IPS DF 6.9 (cell line): ENCODE measurements at regions not wholly inside any gene's neighbourhood (a gene's known extent, or its start where the extent isn't known, plus 50 kb on each side); places are given as distances from the start of the nearest gene placed in this dataset.
"Not testable (repeated sequence)": the region's sequence is repeated elsewhere in the genome, so short reads cannot be mapped to it uniquely, and the experiment has no call there.

Experiments used
- DNase-seq: peaks from one replicate; pipeline ENCODE4 v3.0.0-alpha.2; 2013; ENCODE audit warnings: low read depth, low spot score
- H3K27ac ChIP-seq: one replicate; pipeline ENCODE4 v1.5.1; 2013; ENCODE audit warnings: low read length, control low read depth
- H3K27me3 ChIP-seq: 2 replicates; pipeline ENCODE4 v1.6.1; 2013; ENCODE audit warnings: mild to moderate bottlenecking, low read length; ENCODE audit not compliant: control insufficient read depth, insufficient read depth
- H3K36me3 ChIP-seq: 2 replicates; pipeline ENCODE4 v1.6.1; 2013; ENCODE audit warnings: low read length; ENCODE audit not compliant: control insufficient read depth, insufficient read depth
- H3K4me1 ChIP-seq: 2 replicates; pipeline ENCODE4 v1.6.1; 2013; ENCODE audit warnings: low read length; ENCODE audit not compliant: control insufficient read depth, insufficient read depth
- H3K4me3 ChIP-seq: 2 replicates; pipeline ENCODE4 v1.5.1; 2013; ENCODE audit warnings: mild to moderate bottlenecking, low read length
- H3K9me3 ChIP-seq: 2 replicates; pipeline ENCODE4 v1.6.1; 2013; ENCODE audit warnings: low read length, inconsistent platforms; ENCODE audit not compliant: control insufficient read depth, insufficient read depth
- WGBS: extraction: QIAGEN DNeasy Blood & Tissue Kit; methylation state at CpG from one replicate; pipeline ENCODE4 v1.1.7; 2013; ENCODE audit warnings: mixed read lengths, missing lambda C conversion rate; ENCODE audit not compliant: insufficient read length, insufficient coverage; 5-methylcytosine and 5-hydroxymethylcytosine counted together

DNA sequence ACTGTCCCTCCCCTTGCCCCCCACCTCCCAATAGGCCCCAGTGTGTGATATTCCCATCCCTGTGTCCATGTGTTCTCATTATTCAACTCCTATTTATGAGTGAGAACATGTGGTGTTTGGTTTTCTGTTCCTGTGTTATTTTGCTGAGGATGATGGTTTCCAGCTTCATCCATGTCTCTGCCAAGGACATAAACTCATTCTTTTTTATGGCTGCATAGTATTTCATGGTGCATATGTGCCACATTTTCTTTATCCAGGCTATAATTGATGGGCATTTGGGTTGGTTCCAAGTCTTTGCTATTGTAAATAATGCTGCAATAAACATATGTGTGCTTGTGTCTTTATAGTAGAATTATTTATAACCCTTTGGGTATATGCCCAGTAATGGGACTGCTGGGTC, 233.5 kb upstream of the MAF start:
- H3K27ac ChIP-seq, H3K4me3 ChIP-seq, H3K36me3 ChIP-seq, H3K9me3 ChIP-seq, H3K27me3 ChIP-seq, DNase-seq, H3K4me1 ChIP-seq: not testable (repeated sequence)

DNA sequence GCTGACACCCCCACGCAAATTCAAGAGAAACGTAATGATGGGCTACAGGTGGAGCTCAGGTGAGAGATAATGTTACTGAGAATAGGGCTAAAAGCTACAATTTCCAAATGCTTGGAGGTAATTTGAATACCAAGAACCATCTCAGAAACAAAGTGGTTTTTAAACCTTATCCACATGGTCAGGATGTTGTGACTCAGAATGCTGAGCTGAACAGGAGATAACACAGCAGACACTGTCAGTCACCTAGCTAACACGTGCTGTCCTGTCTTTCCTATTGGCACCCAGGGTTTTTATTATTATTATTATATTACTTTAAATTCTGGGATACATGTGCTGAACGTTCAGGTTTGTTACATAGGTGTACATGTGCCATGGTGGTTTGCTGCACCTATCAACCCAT, 233.0 kb upstream of the MAF start:
- Histone ChIP-seq H3K9me3 (no peaks in the 10 kb centered on the region), H3K4me3 (no peak overlapping the region), H3K27ac (no peak overlapping the region), H3K36me3 (no peaks in the 10 kb centered on the region), H3K27me3 (no peaks in the 10 kb centered on the region), H3K4me1 (no peaks in the 10 kb centered on the region)
- no peak for DNase-seq
- WGBS, result no CpG with 5 or more reads among the region's 4 CpGs

DNA sequence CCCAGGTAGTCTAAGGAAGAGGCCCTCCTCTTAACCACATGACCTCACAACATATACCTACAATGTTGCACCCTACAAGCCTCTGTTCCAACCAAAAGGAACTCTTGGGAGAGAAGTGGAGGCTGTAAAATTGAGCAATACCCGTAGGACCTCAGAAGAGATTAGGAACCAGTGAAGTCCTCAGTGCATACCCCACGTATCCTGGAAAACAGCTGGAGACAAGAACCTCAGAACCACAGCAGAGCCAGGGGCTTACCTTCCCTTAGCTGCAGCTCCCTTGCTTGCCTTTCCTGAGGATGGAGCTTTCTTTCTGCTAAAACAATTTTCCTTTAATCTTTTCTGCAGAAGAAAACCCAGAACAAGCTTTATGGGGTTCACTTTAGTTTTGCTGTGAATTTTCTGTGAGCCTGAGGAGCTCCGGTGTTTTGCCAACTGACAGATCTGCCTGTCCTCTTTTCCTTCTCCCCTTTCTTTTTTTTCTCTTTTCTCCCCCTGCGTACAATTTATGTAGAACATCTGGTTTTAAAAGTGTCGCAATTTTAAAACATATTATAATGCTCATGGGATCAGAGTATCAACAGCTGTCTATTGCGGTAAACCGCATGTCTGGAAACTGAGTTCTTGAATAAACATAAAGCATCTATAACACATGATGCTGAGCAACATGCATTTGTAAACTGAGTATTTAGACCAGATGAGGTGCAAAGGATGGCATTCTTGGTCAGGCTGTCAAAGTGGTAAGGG, 226.4 kb upstream of the MAF start:
- Histone ChIP-seq H3K27ac (no peak overlapping the region), H3K27me3 (no peaks in the 10 kb centered on the region), H3K36me3 (no peaks in the 10 kb centered on the region), H3K4me1 (no peaks in the 10 kb centered on the region), H3K9me3 (no peaks in the 10 kb centered on the region), H3K4me3 (no peak overlapping the region)
- no CpG with 5 or more reads among the region's 7 CpGs for WGBS
- DNase-seq, result no peak

DNA sequence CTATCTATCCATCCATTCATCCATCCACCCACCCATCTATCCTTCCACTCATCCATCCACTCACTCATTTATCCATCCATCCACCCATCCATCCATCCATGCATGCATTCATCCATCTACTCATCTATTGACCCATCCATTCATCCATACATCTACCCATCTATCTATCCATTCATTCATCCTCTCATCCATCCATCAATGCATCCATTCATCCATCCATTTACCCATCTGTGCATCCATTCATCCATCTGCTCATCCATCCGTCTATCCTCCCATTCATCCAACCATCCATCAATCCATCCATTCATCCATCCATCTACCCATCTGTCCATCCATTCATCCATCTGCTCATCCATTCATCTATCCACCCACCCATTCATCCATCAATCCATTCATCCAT, 224.5 kb upstream of the MAF start:
- no peak overlapping the region for H3K4me3 ChIP-seq
- H3K27ac ChIP-seq, result no peak overlapping the region
- WGBS, result 100% methylated on average over 1 of the region's 1 CpG
- DNase-seq, result no peak
- no peaks in the 10 kb centered on the region for H3K9me3 ChIP-seq
- H3K4me1 ChIP-seq, result no peaks in the 10 kb centered on the region
- no peaks in the 10 kb centered on the region for H3K36me3 ChIP-seq
- no peaks in the 10 kb centered on the region for H3K27me3 ChIP-seq

DNA sequence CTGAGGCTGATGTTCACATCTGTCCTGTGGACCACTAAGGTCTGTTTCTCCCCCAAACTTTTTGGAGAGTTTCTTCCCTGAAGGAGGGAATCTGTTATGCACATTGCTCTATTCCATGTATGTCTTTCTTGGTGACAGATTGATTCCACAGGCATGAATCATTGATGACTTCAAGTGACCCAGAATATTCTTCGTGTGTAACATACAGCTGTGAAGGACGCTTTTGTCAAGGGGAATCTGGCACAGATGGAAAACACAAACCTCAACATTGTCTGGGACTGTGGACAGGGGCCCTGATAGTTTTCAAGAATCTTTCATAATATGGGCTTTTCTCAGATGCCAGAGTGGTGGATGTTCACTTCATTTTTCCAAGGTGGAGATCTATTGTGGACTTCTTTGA, 223.1 kb upstream of the MAF start:
- Histone ChIP-seq H3K4me3 (no peak overlapping the region), H3K27ac (no peak overlapping the region), H3K36me3 (no peaks in the 10 kb centered on the region), H3K27me3 (no peaks in the 10 kb centered on the region), H3K9me3 (no peaks in the 10 kb centered on the region), H3K4me1 (no peaks in the 10 kb centered on the region)
- WGBS, result no CpG with 5 or more reads among the region's 2 CpGs
- no peak for DNase-seq

DNA sequence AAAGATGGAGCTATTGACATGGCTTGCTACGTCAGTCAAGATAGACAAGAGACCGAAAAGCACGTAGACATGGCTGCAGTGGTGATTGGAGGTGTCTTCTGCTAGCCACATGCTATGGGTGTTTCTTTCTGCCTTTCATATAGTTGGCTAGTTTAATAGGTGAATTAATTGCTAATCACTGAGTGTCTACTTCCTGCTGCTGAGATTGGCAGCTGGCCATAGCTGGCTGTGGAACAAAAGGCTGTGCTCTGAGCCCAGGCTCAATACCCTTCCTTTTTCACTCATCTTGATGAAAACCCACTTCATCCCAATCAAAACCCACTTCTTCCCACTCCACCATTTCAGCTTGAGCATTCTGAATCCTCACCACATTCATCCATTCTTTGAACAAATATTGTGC, 221.4 kb upstream of the MAF start:
- no peaks in the 10 kb centered on the region for H3K36me3 ChIP-seq
- WGBS, result no CpG with 5 or more reads among the region's 3 CpGs

DNA sequence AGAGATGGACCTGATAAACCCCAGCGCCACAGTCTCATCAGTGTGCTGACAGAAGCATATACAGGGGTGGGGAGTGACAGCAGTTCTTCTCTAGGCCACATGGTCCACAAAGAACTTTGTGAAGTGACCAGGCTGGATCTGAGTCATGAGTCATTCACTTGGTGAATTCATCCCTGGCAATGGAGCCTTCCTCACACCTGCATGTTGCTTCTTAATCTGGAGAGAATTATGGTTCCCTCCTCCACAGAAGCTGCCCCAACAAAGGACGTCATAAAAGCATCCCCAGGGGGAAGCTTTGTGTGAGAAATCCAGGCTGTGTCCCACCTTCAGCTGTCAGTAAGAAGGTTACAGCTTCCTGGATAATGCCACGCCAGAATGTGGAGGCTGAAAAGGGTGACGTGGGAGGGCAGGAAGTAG, 215.6 kb upstream of the MAF start:
- DNase-seq, result no peak
- no peak overlapping the region for H3K4me3 ChIP-seq
- no peaks in the 10 kb centered on the region for H3K4me1 ChIP-seq
- WGBS, result no CpG with 5 or more reads among the region's 4 CpGs
- H3K27me3 ChIP-seq, result no peaks in the 10 kb centered on the region
- no peaks in the 10 kb centered on the region for H3K36me3 ChIP-seq
- no peak overlapping the region for H3K27ac ChIP-seq
- H3K9me3 ChIP-seq, result no peaks in the 10 kb centered on the region

More for the DNA sequence above, 221.4 kb upstream of the MAF start:
- Histone ChIP-seq H3K27ac (no peak overlapping the region), H3K27me3 (no peaks in the 10 kb centered on the region), H3K4me3 (no peak overlapping the region), H3K9me3 (no peaks in the 10 kb centered on the region), H3K4me1 (no peaks in the 10 kb centered on the region)
- DNase-seq, result no peak

DNA sequence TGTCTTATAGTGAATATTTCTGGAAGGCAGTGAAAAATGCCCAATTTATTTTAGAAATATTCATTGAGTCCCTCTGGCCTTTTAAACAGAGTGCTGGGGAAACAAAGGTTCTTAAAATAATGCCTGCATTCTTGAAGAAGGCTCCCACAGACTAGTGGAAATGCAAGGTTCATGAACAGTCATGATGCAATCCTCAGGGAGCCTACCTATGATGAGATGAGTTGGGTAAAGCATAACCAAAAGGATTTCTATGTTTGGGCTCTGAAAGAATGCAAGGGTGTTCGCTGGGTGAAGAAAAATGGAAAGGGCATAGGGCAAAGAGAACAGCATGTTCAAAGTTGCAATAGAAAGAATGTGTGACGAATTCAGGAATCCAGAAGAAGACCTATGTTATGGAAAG, 214.5 kb upstream of the MAF start:
- no peaks in the 10 kb centered on the region for H3K9me3 ChIP-seq
- H3K4me3 ChIP-seq, result no peak overlapping the region
- 0 out of 2 replicates have a peak, but pooled peaks cover 1% of the 10 kb centered on the region for H3K4me1 ChIP-seq
- no peak for DNase-seq
- no CpG with 5 or more reads among the region's 2 CpGs for WGBS
- H3K27me3 ChIP-seq, result no peaks in the 10 kb centered on the region
- no peak overlapping the region for H3K27ac ChIP-seq
- H3K36me3 ChIP-seq, result no peaks in the 10 kb centered on the region

DNA sequence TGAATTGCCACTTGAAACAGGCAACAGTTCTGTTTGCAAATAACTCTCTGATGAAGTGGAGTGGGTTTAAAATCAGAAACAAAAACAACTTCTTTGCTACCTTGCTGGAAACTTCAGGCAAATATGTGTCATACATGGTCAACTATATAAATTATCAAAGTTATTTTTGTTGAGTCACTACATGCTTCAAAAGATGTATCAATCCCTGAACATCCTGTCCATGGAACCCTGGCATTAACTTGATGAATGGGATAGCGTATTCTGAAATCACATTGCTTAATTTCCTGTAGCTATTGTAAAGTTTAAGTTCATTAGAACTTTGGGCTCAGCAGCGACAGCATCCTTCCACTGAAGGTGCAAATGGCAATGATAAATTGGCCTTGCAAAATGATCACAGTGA, 213.6 kb upstream of the MAF start:
- no CpG with 5 or more reads among the region's 2 CpGs for WGBS
- Histone ChIP-seq H3K4me1 (0 out of 2 replicates have a peak, but pooled peaks cover 1% of the 10 kb centered on the region), H3K9me3 (no peaks in the 10 kb centered on the region), H3K36me3 (no peaks in the 10 kb centered on the region), H3K27me3 (no peaks in the 10 kb centered on the region), H3K4me3 (no peak overlapping the region), H3K27ac (no peak overlapping the region)
- DNase-seq, result no peak

DNA sequence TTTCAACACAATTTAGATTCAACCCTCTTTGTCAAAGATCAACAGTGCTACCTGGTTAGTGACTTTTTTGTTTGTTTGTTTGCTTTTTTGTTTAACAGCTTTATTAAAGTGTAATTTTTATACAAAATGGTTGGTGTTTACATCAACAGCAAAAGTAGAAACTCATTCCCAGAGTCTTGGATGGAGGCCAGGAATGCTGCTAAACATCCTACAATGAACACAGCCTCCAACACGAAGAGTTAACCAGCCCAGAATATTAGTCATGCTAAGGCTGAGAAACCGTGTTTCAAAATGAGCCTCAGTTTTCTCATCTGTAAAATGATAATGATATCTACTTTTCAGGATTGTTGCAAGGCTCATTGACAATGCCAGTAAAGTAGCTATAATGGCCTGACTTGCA, 211.0 kb upstream of the MAF start:
- Histone ChIP-seq H3K4me1 (0 out of 2 replicates have a peak, but pooled peaks cover 1% of the 10 kb centered on the region), H3K9me3 (no peaks in the 10 kb centered on the region), H3K4me3 (no peak overlapping the region), H3K36me3 (no peaks in the 10 kb centered on the region), H3K27ac (no peak overlapping the region), H3K27me3 (no peaks in the 10 kb centered on the region)
- WGBS, result no CpG with 5 or more reads among the region's 2 CpGs
- no peak for DNase-seq

DNA sequence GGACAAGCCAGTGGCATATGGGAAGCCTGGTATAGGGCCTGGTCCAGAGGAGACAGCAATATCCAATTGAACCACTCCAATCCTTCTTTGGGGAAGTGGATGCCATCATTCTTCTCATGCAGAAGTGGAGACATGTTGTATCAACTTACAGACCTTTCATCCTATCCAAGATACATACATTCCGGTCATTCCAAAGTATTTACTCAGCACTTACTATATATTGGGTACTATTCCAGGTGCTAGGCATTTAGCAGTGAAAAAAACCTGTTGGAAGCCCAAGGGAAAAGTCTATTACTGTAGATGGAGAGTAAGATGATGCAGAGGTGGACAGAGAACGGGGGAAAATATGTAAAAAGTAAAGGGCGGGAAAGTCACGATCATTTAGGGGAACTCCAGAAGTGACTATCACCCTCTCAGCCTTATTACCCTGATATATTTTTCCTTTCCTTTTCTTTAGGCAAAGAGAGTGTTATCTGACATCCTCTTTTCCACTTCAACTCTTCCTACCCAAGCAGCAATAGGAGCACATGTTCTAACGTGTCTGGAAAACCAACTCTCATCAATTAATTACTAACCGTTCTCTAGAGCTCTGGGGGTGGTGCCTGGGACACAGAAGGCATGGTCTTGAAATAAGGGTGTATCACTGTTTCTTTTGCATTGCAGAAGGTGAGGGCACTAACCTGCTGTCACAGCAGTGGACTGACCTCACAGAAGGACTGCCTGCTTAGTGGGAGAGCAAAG, 210.1 kb upstream of the MAF start:
- no peak overlapping the region for H3K4me3 ChIP-seq
- H3K9me3 ChIP-seq, result no peaks in the 10 kb centered on the region
- H3K36me3 ChIP-seq, result no peaks in the 10 kb centered on the region
- H3K27me3 ChIP-seq, result no peaks in the 10 kb centered on the region
- 0 out of 2 replicates have a peak, but pooled peaks cover 2% of the 10 kb centered on the region for H3K4me1 ChIP-seq
- 100% methylated on average over 1 of the region's 6 CpGs for WGBS
- H3K27ac ChIP-seq, result no peak overlapping the region
- peak; percentile 25 for DNase-seq
